GM19467 (cell line): ENCODE measurements at regions not wholly inside any gene's neighbourhood (a gene's known extent, or its start where the extent isn't known, plus 50 kb on each side); places are given as distances from the start of the nearest gene placed in this dataset.
"Not testable (repeated sequence)": the region's sequence is repeated elsewhere in the genome, so short reads cannot be mapped to it uniquely, and the experiment has no call there.

Source experiments
- ATAC-seq: cut with Tn5 transposase; IDR thresholded peaks from one replicate; pipeline ENCODE4 v1.9.1; 2021; ENCODE audit warnings: mild to moderate bottlenecking, moderate library complexity; ENCODE audit not compliant: unreplicated experiment

DNA sequence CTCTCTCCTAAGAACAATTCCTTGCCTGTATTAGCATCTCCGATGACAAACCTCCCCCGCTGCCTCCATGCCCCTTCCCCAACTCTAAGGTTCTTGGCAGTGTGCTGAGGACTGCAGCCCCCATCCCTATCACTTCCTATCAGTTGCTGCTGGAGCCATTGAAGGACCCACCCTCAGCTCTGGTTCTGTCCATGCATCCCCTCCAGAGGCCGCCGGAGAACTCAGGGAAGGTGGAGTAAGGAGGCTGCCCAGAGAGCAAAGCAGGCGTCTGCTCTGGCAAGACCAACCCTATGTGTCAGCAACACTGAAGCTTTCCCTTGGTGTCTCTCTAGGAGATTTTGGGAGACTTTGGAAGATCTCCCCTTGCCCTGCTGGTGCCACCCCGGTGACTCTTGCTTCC is 1139.5 kb downstream of the TBC1D22A start:
- no peak for ATAC-seq

- ATAC-seq = no peak
Observed at GRCh38 chr22:47899894-47900293, 1137.4 kb downstream of the TBC1D22A start.

DNA sequence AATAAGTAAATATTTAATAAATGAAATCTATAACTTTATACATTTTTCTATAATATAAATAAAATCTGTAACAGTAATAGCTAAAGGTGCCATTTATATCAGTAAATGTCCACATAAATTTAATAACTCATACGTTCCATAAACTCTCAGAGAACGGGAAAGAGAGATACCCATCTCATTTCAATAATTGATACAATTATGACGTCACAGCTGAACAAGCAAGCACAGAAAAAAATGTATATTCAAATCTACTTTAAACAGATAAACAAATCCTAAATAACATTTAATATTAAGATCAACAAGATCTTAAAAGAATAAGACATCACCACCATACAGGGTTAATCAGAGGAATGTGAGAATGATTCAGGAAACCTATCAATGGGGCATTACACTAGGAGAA is 1136.5 kb downstream of the TBC1D22A start:
- ATAC-seq = no peak

GRCh38 chr22:47891609-47892008 is 1129.2 kb downstream of the TBC1D22A start:
- ATAC-seq = no peak

DNA sequence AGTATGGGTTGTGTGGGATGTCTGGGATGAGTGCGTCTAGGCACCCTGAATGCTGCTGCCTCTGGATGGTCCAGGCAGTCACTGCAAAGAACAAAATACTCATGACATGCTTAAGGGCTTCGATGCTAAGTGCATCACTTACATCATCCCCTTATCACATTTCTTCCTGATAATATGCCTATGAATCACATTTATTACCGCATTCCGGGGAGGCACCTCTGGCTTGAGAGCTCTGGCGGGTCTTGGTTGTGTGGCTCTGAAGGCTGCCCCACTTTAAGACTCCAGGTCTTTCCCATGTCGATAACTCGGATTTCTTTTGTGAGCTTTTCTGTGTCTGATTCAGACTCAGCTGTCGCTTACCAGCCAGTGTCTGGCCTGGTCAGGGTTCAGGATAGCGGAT is 1126.4 kb downstream of the TBC1D22A start:
- no peak for ATAC-seq

- no peak for ATAC-seq
Observed at GRCh38 chr22:47884775-47885174, 1122.3 kb downstream of the TBC1D22A start.

DNA sequence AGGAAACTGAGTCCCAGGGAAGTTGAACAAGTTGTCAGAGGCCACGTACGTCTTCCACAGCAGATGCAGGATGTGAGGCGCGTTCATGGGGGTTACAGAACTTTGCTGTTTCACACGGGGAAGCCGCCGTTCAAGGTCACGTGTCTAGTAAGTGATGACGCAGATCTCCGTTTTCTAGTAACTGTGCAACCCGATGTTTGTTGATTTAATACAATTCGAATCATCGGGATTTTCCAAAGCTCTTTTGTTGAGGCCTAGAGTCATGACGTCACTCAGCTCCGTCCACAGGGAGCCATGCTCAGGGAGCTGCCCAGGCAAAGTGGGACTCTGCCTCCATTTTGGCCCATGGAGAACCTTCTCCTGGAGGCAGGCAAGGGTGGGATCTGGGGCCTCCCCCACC is 1121.8 kb downstream of the TBC1D22A start:
- ATAC-seq = no peak

GRCh38 chr22:47883757-47884156 is 1121.3 kb downstream of the TBC1D22A start:
- ATAC-seq = no peak

DNA sequence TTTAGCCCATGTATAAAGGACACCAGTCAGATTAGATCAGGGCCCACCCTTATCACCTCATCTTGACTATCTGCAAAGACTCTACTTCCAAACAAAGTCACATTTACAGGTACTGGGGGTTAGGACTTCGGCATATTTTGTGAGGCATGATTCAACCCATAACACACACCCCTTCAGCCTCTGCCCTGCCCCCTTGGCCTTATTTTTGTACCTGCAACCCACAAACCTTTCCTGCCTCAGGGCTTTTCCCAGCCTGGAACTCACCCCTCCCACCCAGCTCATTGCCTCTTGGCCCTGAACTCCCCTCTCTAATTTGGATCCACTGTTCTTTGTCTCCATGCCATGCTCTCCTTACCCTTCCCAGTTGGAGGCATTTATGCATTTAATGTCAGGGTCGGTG is 1116.9 kb downstream of the TBC1D22A start:
- ATAC-seq = no peak

- ATAC-seq = no peak
Observed at GRCh38 chr22:47878460-47878859, 1116.0 kb downstream of the TBC1D22A start.

GRCh38 chr22:47872761-47873535 is 1110.5 kb downstream of the TBC1D22A start:
- no peak for ATAC-seq

GRCh38 chr22:47865626-47866025 is 1103.2 kb downstream of the TBC1D22A start:
- ATAC-seq = no peak

DNA sequence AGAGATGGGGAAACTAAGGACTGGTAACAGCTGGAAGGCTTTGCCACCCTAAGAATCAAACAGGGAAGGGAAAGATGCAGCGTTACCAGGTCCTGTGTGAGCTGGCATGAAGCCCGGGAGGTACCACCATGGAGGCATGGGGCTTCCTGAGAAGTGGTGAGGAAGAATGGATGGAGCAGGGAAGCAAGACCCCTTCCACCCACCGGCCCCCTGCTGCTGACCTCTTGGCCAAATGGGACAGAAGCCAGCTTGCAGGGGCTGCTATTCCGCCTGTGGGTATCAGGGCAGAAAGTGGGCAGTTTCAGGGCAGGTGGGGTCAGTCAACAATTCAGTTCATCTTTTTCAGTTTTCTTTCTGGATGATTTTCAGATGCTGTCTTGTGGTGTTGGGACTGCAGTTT is 1099.9 kb downstream of the TBC1D22A start:
- no peak for ATAC-seq

DNA sequence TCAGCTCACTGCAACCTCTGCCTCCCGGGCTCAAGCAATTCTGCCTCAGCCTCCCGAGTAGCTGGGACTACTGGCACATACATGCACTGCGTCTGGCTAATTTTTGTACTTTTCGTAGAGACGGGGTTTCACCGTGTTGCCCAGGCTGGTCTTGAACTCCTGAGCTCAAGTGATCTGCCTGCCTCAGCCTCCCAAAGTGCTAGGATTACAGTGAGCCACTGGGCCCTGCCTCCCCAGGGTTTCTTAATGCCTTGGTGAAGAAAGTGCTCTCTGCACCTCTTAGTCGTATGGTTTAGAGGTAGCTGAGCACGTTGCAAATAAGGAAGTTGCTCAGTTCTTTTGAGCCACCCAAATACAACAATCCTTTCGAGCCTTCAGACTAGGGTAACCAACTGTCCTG is 1098.5 kb downstream of the TBC1D22A start:
- not testable (repeated sequence) for ATAC-seq

GRCh38 chr22:47859881-47860525 is 1097.6 kb downstream of the TBC1D22A start:
- ATAC-seq = no peak

GRCh38 chr22:47858773-47859306 is 1096.4 kb downstream of the TBC1D22A start:
- ATAC-seq = no peak

DNA sequence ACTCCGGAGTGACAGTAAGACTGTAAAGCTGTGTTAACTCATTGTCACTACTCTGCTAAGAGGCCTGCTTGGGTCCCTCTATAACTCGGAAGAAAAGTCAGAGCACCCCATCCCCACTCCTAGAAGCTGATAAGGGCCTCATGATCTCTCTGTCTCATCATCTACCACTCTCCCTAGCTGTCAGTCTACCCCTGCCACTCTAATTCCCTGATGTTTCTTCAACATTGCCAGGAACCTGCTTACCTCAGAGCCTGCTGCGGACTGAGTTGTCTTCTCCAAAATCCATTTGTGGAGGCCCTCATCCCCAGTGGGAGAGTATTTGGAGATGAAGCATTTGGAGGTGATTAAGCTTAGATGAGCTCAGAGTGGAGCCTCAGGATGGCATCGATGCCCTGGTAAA is 1092.2 kb downstream of the TBC1D22A start:
- ATAC-seq = no peak

GRCh38 chr22:47854251-47854650 is 1091.8 kb downstream of the TBC1D22A start:
- ATAC-seq = no peak

DNA sequence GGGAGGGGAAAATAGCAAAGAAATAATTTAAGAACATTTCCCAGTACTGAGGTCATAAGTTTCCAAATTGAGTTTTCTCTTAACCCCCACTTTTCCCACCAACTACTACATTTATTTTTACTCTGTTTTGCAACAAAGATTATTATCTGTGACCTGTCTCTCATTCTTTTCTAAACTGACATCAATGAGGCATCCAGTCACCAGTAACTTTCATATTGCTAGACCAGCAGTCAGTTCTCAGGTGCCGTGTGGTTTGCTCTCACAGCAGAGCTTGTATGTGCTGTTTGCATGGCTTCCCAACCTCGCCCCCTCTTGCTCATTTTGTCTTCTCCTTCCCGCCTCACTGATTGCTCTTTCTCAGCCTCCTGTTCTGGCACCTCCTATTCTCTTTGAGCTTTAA is 1091.3 kb downstream of the TBC1D22A start:
- ATAC-seq = no peak

GRCh38 chr22:47851586-47851985 is 1089.1 kb downstream of the TBC1D22A start:
- no peak for ATAC-seq

DNA sequence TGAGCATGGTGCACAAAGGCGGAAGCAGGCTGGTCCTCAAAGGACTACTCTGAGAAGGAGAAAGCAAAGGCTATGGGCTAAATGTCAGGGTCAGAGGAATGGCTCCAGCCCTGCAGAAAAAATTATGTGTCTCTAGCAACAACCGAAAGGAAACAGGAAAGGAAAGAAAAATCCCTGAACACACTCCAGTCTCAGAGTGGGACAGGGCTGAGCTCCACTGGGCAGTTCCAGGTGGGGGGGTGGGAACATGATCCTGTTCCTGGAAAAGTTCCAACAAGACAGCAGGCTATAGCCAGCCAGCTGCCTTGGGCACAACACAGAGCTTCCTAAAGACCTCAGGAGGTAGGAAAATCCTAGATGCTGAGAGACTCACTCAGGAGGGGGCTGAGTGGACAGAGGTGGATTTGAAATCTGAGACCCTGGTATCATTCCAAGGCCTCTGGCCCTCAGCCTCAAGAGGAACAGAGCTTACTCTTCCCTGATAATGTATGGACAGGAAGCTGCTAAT is 1088.2 kb downstream of the TBC1D22A start:
- no peak for ATAC-seq

GRCh38 chr22:47849576-47849975 is 1087.1 kb downstream of the TBC1D22A start:
- ATAC-seq = no peak
